Spinal cord (tissue), 9 donors: ENCODE measurements at regions not wholly inside any gene's neighbourhood (a gene's known extent, or its start where the extent isn't known, plus 50 kb on each side); places are given as distances from the start of the nearest gene placed in this dataset.

Experiments
- DNase-seq, 6 donors: peaks; one replicate each; pipeline versions ENCODE4 v3.0.0 to v3.0.0-alpha.2; 2013 to 2015; ENCODE audit warnings: low spot score in 6 of 6, low read depth in 4 of 6
- H3K27ac ChIP-seq: one replicate; pipeline ENCODE4 v1.5.1; 2013; ENCODE audit warnings: low read depth, low read length, control low read depth
- H3K27me3 ChIP-seq: one replicate; pipeline ENCODE4 v1.6.1; 2013; ENCODE audit warnings: low read length; ENCODE audit not compliant: control insufficient read depth, insufficient read depth
- H3K36me3 ChIP-seq: one replicate; pipeline ENCODE4 v1.6.1; 2013; ENCODE audit warnings: low read length; ENCODE audit not compliant: control insufficient read depth, insufficient read depth
- H3K4me1 ChIP-seq: one replicate; pipeline ENCODE4 v1.6.1; 2013; ENCODE audit warnings: low read length; ENCODE audit not compliant: control insufficient read depth, insufficient read depth
- H3K4me3 ChIP-seq: one replicate; pipeline ENCODE4 v1.5.1; 2013; ENCODE audit warnings: low read depth, low read length, control low read depth
- H3K9me3 ChIP-seq: one replicate; pipeline ENCODE4 v1.6.1; 2013; ENCODE audit warnings: low read length; ENCODE audit not compliant: control insufficient read depth, insufficient read depth
- WGBS: methylation state at CpG from one replicate; pipeline ENCODE4 v1.1.5; 2013; ENCODE audit warnings: missing lambda C conversion rate; ENCODE audit not compliant: insufficient coverage; 5-methylcytosine and 5-hydroxymethylcytosine counted together
- donor health status: healthy.

DNA sequence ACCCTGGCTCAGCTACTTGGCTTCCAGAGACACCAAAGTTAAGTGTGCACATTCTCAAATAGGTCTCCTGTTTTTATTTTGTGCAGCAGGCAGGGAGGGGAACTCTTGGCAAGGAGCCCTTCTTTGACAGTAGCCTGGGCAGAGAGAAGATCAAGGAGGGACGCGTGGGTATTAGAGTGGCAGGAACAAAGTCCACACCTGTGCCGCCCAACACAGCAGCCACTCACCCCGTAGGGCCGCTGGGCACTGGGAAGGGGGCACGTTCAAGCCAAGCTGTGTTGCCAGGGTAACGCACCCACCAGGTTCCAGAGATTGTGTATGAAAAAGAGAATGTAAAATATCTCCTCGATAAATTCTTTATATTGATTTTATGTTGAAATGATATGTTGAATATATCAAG, 229.3 kb upstream of the AGAP1 start:
- 40% methylated on average over 2 of the region's 8 CpGs for WGBS
- H3K27ac ChIP-seq = no peak overlapping the region
- H3K4me3 ChIP-seq = no peak overlapping the region
- H3K36me3 ChIP-seq = no peaks in the 10 kb centered on the region
- H3K9me3 ChIP-seq = no peaks in the 10 kb centered on the region
- no peaks in the 10 kb centered on the region for H3K27me3 ChIP-seq
- H3K4me1 ChIP-seq = peaks cover 35% of the 10 kb centered on the region
- DNase-seq = peak in 1 of 6 donors; percentile 38

DNA sequence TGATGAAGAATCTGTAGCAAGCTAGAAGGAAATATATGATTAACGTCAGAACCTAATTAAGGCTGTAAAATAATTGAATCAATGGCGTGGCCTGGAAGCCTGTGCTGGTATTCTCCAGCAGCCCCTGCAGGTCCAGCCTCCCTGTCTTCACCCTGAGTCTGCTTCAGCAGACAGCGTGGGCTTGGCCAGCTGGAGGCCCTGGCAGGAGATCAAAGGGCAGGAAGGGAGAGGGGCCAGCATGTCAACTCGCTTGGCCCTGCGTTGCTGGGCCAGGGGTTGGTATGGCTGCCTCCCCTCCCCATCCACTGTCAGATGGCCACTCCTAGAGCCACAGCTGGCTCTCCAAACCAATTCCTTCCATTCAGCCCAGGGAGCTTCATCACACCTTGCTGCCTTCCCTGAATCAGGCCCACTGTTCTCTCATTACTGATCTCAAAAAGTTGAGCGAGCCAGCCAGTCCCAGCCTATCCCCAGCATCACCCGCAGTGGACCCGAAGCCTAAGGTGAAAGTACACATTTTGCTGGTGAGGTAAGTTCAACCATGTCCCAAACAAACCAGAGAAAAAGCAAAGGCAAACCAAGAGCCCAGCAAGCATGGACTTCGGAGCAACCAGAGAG, 228.4 kb upstream of the AGAP1 start:
- peak in 1 of 6 donors; percentile 22 for DNase-seq
- Histone ChIP-seq H3K27me3 (no peaks in the 10 kb centered on the region), H3K36me3 (no peaks in the 10 kb centered on the region), H3K4me1 (peaks cover 35% of the 10 kb centered on the region), H3K9me3 (no peaks in the 10 kb centered on the region), H3K4me3 (no peak overlapping the region), H3K27ac (no peak overlapping the region)
- 47% methylated on average over 6 of the region's 9 CpGs for WGBS

DNA sequence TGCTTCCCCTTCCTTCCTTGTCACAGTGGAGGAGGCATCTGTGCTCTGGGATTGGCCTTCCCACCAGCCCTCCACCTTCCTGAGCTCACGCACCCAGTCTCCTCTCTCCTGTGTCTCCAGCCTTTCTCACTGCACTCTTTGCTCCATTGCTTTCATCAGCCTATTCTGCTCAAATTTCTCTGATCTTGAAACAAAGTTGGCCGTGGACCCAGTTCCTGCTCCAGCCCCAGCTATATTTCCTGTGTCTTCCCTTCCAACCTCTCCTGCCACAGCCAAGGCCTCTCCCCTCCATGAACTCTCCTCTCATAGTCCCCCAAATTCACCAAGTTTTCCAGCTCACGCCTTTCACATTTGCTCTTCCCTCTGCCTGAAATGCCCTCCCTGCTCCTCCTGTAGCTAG, 226.6 kb upstream of the AGAP1 start:
- WGBS = 91% methylated on average over 3 of the region's 3 CpGs
- no peak overlapping the region for H3K4me3 ChIP-seq
- DNase-seq = no peak
- no peaks in the 10 kb centered on the region for H3K36me3 ChIP-seq
- H3K27ac ChIP-seq = no peak overlapping the region
- no peaks in the 10 kb centered on the region for H3K27me3 ChIP-seq
- no peaks in the 10 kb centered on the region for H3K9me3 ChIP-seq
- H3K4me1 ChIP-seq = peaks cover 35% of the 10 kb centered on the region

DNA sequence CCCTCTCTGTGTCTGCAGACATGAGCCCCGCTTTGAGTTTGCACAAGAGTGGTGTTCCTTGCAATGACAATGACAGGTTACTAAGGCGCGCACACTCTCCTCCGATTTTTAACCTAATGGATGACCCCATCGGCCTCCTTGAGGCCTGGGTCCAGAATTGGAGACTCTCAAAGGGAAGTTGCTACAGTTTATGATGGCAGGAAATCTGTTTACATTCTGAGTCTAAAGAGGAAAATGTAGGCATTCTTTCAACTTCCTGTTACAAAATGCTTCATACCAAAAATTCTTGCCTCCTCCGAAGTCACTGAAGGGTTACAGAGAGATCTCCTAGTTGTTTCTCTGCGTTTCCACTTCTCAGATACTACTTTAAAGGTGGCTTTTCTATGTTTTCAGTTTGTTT, 225.3 kb upstream of the AGAP1 start:
- WGBS = 61% methylated on average over 5 of the region's 7 CpGs
- no peaks in the 10 kb centered on the region for H3K36me3 ChIP-seq

DNA sequence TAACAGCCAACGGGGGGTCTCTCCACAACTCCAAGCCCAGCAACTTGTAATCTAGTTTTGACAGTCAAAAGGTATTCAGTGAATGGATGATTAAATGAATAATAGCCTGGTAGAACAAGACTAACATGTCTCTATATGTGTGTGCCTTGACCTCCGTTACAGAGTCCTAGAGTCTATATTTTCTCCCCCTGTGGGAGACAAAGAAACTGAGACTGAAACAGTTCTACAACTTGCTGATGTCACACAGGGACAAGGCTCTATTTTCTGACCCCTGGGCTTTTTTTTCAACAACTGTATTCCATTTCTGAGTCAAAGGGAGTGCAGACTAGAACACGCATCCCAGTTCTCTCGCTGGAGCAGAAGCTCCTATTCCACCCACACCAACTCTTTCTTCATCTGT, 223.6 kb upstream of the AGAP1 start:
- Histone ChIP-seq H3K9me3 (peaks cover 4% of the 10 kb centered on the region), H3K36me3 (no peaks in the 10 kb centered on the region), H3K4me1 (peaks cover 9% of the 10 kb centered on the region), H3K27me3 (no peaks in the 10 kb centered on the region), H3K27ac (no peak overlapping the region), H3K4me3 (no peak overlapping the region)
- no CpG with 5 or more reads among the region's 4 CpGs for WGBS
- no peak for DNase-seq

More for the DNA sequence above, 225.3 kb upstream of the AGAP1 start:
- H3K4me1 ChIP-seq = peaks cover 22% of the 10 kb centered on the region
- no peaks in the 10 kb centered on the region for H3K9me3 ChIP-seq
- no peak overlapping the region for H3K4me3 ChIP-seq
- DNase-seq = no peak
- no peak overlapping the region for H3K27ac ChIP-seq
- H3K27me3 ChIP-seq = no peaks in the 10 kb centered on the region

DNA sequence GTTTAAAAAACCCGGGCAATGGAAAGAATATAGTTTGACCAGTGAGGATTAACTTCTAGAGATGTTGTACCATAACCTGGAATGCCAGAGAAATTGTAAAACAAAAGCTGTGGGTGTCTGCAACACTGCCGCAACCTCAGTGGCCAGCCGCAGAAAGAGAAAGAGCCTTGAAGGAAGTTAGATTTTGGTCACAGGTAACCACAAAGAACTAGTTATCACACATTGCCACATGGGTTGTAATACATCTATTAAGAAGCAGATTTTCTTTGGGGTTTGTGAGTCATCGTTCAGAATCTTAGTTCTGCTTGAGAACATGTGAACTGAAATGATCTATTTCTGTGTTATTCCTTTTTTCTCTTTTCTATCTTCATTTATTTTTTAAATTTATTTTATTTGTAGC, 222.9 kb upstream of the AGAP1 start:
- Histone ChIP-seq H3K36me3 (no peaks in the 10 kb centered on the region), H3K4me3 (no peak overlapping the region), H3K27ac (no peak overlapping the region), H3K9me3 (peaks cover 4% of the 10 kb centered on the region), H3K27me3 (no peaks in the 10 kb centered on the region), H3K4me1 (peaks cover 3% of the 10 kb centered on the region)
- 86% methylated on average over 1 of the region's 4 CpGs for WGBS
- DNase-seq = no peak

DNA sequence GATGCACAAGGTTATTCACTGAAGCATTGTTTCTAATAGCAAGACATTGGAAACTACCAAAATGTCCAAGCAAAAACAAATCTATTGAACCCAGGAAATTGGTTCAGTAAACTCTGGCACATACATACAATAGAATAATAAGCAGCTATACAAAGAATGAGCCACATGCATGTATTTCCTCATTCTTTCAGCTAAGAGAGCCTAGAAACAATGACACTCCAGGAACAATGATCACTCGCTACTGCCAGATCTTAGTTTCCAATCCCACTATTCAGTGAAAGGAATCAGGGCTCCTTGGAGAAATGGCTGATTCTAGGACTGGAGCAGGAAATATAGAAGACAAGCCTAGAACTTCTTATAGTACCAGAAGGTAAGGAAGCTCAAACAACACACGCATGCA, 221.9 kb upstream of the AGAP1 start:
- Histone ChIP-seq H3K27me3 (no peaks in the 10 kb centered on the region), H3K9me3 (peaks cover 4% of the 10 kb centered on the region), H3K4me1 (peaks cover 3% of the 10 kb centered on the region), H3K36me3 (no peaks in the 10 kb centered on the region), H3K27ac (no peak overlapping the region), H3K4me3 (no peak overlapping the region)
- DNase-seq = no peak
- WGBS = no CpG with 5 or more reads among the region's 2 CpGs

DNA sequence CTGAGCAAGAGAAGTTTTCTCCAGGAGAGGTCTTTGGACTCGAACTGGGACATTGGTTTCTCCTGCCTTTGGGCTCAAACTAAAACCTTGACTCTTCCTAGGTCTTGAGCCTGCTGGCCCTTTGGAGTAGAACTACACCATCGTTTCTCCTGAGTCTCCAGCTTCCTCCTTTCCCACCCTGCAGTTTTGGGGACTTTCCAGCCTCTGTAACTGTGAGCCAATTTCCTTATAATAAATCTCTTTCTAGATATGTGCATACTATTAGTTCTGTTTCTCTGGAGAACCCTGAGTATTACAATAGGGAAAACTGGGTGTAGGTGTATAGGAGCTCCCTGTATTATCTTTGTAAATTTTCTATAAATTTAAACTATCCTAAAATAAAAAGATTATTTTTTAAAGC, 219.8 kb upstream of the AGAP1 start:
- 88% methylated on average over 1 of the region's 2 CpGs for WGBS
- Histone ChIP-seq H3K27ac (no peak overlapping the region), H3K27me3 (no peaks in the 10 kb centered on the region), H3K9me3 (peaks cover 4% of the 10 kb centered on the region), H3K4me3 (no peak overlapping the region), H3K4me1 (no peaks in the 10 kb centered on the region), H3K36me3 (no peaks in the 10 kb centered on the region)
- no peak for DNase-seq

DNA sequence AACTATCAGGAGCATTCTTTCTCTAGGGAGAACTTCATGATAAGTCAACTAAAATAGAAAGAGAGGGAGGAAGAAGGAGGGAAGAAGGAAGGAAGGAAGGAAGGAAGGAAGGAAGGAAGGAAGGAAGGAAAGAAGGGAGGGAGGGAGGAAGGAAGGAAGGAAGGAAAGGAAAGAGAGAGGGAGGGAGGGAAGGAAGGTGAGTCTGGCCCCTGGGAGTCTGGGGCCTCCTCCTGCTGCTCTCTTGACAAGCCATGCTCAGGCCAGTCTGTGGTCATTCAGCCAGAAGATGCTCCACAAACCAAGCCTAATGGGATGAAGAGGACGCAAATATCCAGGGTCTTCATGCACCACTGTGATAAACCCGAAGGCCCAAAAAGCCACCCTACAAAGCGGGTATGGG, 216.4 kb upstream of the AGAP1 start:
- H3K4me1 ChIP-seq = no peaks in the 10 kb centered on the region
- no peak overlapping the region for H3K4me3 ChIP-seq
- no peaks in the 10 kb centered on the region for H3K36me3 ChIP-seq
- H3K27ac ChIP-seq = no peak overlapping the region
- no peaks in the 10 kb centered on the region for H3K27me3 ChIP-seq
- 100% methylated on average over 1 of the region's 3 CpGs for WGBS
- H3K9me3 ChIP-seq = peaks cover 4% of the 10 kb centered on the region
- no peak for DNase-seq

DNA sequence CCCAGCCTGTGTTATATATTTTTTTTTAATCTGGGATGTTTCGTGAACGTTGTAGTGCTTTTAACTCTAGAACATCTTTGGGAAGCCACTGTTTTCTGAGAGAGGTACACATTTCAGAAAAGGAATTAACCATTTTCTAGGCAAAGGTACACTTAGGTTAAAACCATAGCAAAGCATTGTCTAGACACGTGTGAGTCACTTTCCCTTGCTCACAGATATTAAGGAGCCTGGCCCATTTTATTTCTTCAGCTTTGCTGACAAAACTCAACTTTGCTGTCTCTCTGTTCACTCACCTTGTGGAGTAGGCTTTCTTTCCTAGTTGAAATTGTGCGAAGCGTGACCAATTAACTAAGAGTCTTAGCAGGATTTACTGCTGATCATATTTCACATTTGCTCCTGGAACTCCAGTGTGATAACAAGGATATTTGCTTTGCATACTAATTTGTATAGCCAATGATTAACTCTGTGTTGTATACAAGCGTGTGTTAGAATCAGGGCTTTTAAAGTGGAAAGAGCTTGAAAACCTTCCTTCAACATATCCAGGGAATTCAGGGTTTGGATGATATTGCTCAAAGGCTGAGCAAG, 215.0 kb upstream of the AGAP1 start:
- Histone ChIP-seq H3K4me1 (no peaks in the 10 kb centered on the region), H3K27me3 (no peaks in the 10 kb centered on the region), H3K27ac (no peak overlapping the region), H3K4me3 (no peak overlapping the region), H3K9me3 (peaks cover 4% of the 10 kb centered on the region), H3K36me3 (no peaks in the 10 kb centered on the region)
- peak in 1 of 6 donors; percentile 21 for DNase-seq
- WGBS = 81% methylated on average over 3 of the region's 6 CpGs
